GM19438 (cell line): ENCODE measurements at regions not wholly inside any gene's neighbourhood (a gene's known extent, or its start where the extent isn't known, plus 50 kb on each side); places are given as distances from the start of the nearest gene placed in this dataset.
"Not testable (repeated sequence)": the region's sequence is repeated elsewhere in the genome, so short reads cannot be mapped to it uniquely, and the experiment has no call there.

ENCODE experiments used
- ATAC-seq: cut with Tn5 transposase; IDR thresholded peaks from one replicate; pipeline ENCODE4 v1.9.1; 2021; ENCODE audit warnings: low read depth; ENCODE audit not compliant: unreplicated experiment

GRCh38 chr13:80862456-80862855 is 521.5 kb upstream of the SPRY2 start:
- ATAC-seq = no peak

GRCh38 chr13:80860845-80861244 is 519.9 kb upstream of the SPRY2 start:
- no peak for ATAC-seq

- ATAC-seq = no peak
These were observed 517.2 kb upstream of the SPRY2 start for GRCh38 chr13:80858131-80858530.

GRCh38 chr13:80857321-80857720 is 516.4 kb upstream of the SPRY2 start:
- no peak for ATAC-seq

- ATAC-seq = no peak
These were observed 509.8 kb upstream of the SPRY2 start for GRCh38 chr13:80850771-80851170.

- no peak for ATAC-seq
These were observed 503.2 kb upstream of the SPRY2 start for GRCh38 chr13:80844164-80844563.

- no peak for ATAC-seq
These were observed 500.5 kb upstream of the SPRY2 start for GRCh38 chr13:80841414-80841813.

- no peak for ATAC-seq
These were observed 499.5 kb upstream of the SPRY2 start for GRCh38 chr13:80840316-80840976.

- ATAC-seq = no peak
These were observed 495.0 kb upstream of the SPRY2 start for GRCh38 chr13:80835902-80836301.

- ATAC-seq = no peak
These were observed 489.5 kb upstream of the SPRY2 start for GRCh38 chr13:80830431-80830830.

GRCh38 chr13:80828759-80829158 is 487.8 kb upstream of the SPRY2 start:
- no peak for ATAC-seq

- ATAC-seq = no peak
These were observed 484.4 kb upstream of the SPRY2 start for GRCh38 chr13:80825276-80825675.

GRCh38 chr13:80824229-80824628 is 483.3 kb upstream of the SPRY2 start:
- ATAC-seq = no peak

- no peak for ATAC-seq
These were observed 482.5 kb upstream of the SPRY2 start for GRCh38 chr13:80823472-80823871.

GRCh38 chr13:80821466-80821865 is 480.5 kb upstream of the SPRY2 start:
- ATAC-seq = no peak

GRCh38 chr13:80817979-80818378 is 477.1 kb upstream of the SPRY2 start:
- ATAC-seq = no peak

GRCh38 chr13:80814541-80814940 is 473.6 kb upstream of the SPRY2 start:
- no peak for ATAC-seq

GRCh38 chr13:80810294-80810693 is 469.4 kb upstream of the SPRY2 start:
- ATAC-seq = not testable (repeated sequence)

- ATAC-seq = no peak
These were observed 462.0 kb upstream of the SPRY2 start for GRCh38 chr13:80802946-80803345.

- no peak for ATAC-seq
These were observed 457.7 kb upstream of the SPRY2 start for GRCh38 chr13:80798576-80799133.

GRCh38 chr13:80787604-80788003 is 446.7 kb upstream of the SPRY2 start:
- no peak for ATAC-seq

GRCh38 chr13:80783926-80784565 is 443.1 kb upstream of the SPRY2 start:
- no peak for ATAC-seq
